Neural cell (in vitro differentiated cells): ENCODE measurements at regions not wholly inside any gene's neighbourhood (a gene's known extent, or its start where the extent isn't known, plus 50 kb on each side); places are given as distances from the start of the nearest gene placed in this dataset.

Experiments used
- H2AFZ ChIP-seq: fragments of 200-600, 300-800 bp; sonication (generic), shearing (Covaris generic); 2 replicates; pipeline ENCODE4 v1.6.0; 2014; ENCODE audit warnings: low read depth, mild to moderate bottlenecking, antibody characterized with exemption, low read length, moderate library complexity
- H3F3A ChIP-seq: fragments of 200-600 bp; shearing (Covaris generic); 2 replicates; pipeline ENCODE4 v1.6.1; 2016; ENCODE audit warnings: mild to moderate bottlenecking, moderate library complexity, mixed read lengths, antibody characterized with exemption, low read length; ENCODE audit not compliant: insufficient read depth, poor library complexity, severe bottlenecking
- H3K27ac ChIP-seq: fragments of 200-600, 300-800 bp; sonication (generic), shearing (Covaris generic); 2 replicates; pipeline ENCODE4 v1.5.1; 2014; ENCODE audit warnings: mild to moderate bottlenecking, low read length, moderate library complexity
- H3K27me3 ChIP-seq: fragments of 300-800, 200-600 bp; sonication (generic), shearing (Covaris generic); 2 replicates; pipeline ENCODE4 v1.6.0; 2014; ENCODE audit warnings: mild to moderate bottlenecking, low read depth, low read length, moderate library complexity; ENCODE audit not compliant: insufficient read depth
- H3K36me3 ChIP-seq: fragments of 300-800, 200-600 bp; sonication (generic), shearing (Covaris generic); 2 replicates; pipeline ENCODE4 v1.5.1; 2014; ENCODE audit warnings: mild to moderate bottlenecking, antibody characterized with exemption, low read length, moderate library complexity; ENCODE audit not compliant: insufficient read depth
- H3K4me2 ChIP-seq: fragments of 300-800, 200-600 bp; sonication (generic), shearing (Covaris generic); 2 replicates; pipeline ENCODE4 v1.6.0; 2014; ENCODE audit warnings: mild to moderate bottlenecking, low read length
- H3K4me3 ChIP-seq: fragments of 300-800, 200-600 bp; sonication (generic), shearing (Covaris generic); 2 replicates; pipeline ENCODE4 v1.5.1; 2014; ENCODE audit warnings: mild to moderate bottlenecking, low read length, moderate library complexity
- H3K79me2 ChIP-seq: fragments of 200-600 bp; shearing (Covaris generic); replicated peaks from 2 replicates; pipeline ENCODE4 v1.6.0; 2014; ENCODE audit warnings: mild to moderate bottlenecking, low read length, moderate library complexity; ENCODE audit not compliant: insufficient read depth
- H3K9ac ChIP-seq: fragments of 300-800, 200-600 bp; sonication (generic), shearing (Covaris generic); 2 replicates; pipeline ENCODE4 v1.6.1; 2016; ENCODE audit warnings: mild to moderate bottlenecking, low read length, mixed read lengths
- H3K9me2 ChIP-seq: fragments of 200-600 bp; shearing (Covaris generic); 2 replicates; pipeline ENCODE4 v1.6.1; 2016; ENCODE audit warnings: mild to moderate bottlenecking, low read length, mixed read lengths; ENCODE audit not compliant: insufficient read depth
- H3K9me3 ChIP-seq: fragments of 200-600, 300-800 bp; sonication (generic), shearing (Covaris generic); 2 replicates; pipeline ENCODE4 v1.6.1; 2016; ENCODE audit warnings: mild to moderate bottlenecking, mixed run types, low read length, moderate library complexity, mixed read lengths
- H4K20me1 ChIP-seq: fragments of 200-600 bp; shearing (Covaris generic); 2 replicates; pipeline ENCODE4 v1.6.1; 2016; ENCODE audit warnings: mild to moderate bottlenecking, mixed run types; ENCODE audit not compliant: insufficient read depth
- CTCF ChIP-seq: fragments of 450-650 bp; IDR thresholded peaks from 2 replicates; pipeline ENCODE4 v1.5.1; 2014; ENCODE audit warnings: antibody characterized with exemption, mild to moderate bottlenecking, moderate library complexity; ENCODE audit not compliant: poor library complexity, severe bottlenecking
- EP300 ChIP-seq: fragments of 450-650 bp; conservative IDR thresholded peaks from 2 replicates; pipeline ENCODE4 v1.6.1; 2014; ENCODE audit warnings: antibody characterized with exemption, mild to moderate bottlenecking, moderate library complexity; ENCODE audit not compliant: poor library complexity, severe bottlenecking
- EZH2 ChIP-seq: fragments of 200-600, 300-800 bp; shearing (Covaris generic), sonication (generic); IDR thresholded peaks from 2 replicates; pipeline ENCODE4 v1.6.1; 2014; ENCODE audit warnings: antibody characterized with exemption, low read length, borderline replicate concordance, mild to moderate bottlenecking; ENCODE audit not compliant: insufficient read depth, poor library complexity, severe bottlenecking
- MXI1 ChIP-seq: fragments of 450-650 bp; conservative IDR thresholded peaks from 2 replicates; pipeline ENCODE4 v1.6.1; 2014; ENCODE audit warnings: antibody characterized with exemption, mild to moderate bottlenecking; ENCODE audit not compliant: poor library complexity, severe bottlenecking
- POLR2AphosphoS5 ChIP-seq: IDR thresholded peaks from 2 replicates; pipeline ENCODE4 v1.6.1; 2012
- RAD21 ChIP-seq: fragments of 450-650 bp; conservative IDR thresholded peaks from 2 replicates; pipeline ENCODE4 v1.6.1; 2014; ENCODE audit warnings: antibody characterized with exemption, mild to moderate bottlenecking, moderate library complexity
- REST ChIP-seq: IDR thresholded peaks from 2 replicates; pipeline ENCODE4 v1.6.1; 2012; ENCODE audit warnings: borderline replicate concordance
- SMC3 ChIP-seq: fragments of 450-650 bp; conservative IDR thresholded peaks from 2 replicates; pipeline ENCODE4 v1.6.1; 2014; ENCODE audit warnings: antibody characterized with exemption, mild to moderate bottlenecking, moderate library complexity; ENCODE audit not compliant: poor library complexity
- TAF1 ChIP-seq: IDR thresholded peaks from 2 replicates; pipeline ENCODE4 v1.6.1; 2012; ENCODE audit warnings: low read depth

- Histone ChIP-seq H3K27me3 (no peaks in the 10 kb centered on the region), H3K36me3 (no peaks in the 10 kb centered on the region), H4K20me1 (no peaks in the 10 kb centered on the region), H3F3A (no peaks in the 10 kb centered on the region), H3K27ac (no peak overlapping the region), H3K4me3 (no peak overlapping the region), H3K9me2 (no peaks in the 10 kb centered on the region), H3K9ac (no peak overlapping the region), H2AFZ (no peak overlapping the region), H3K9me3 (no peaks in the 10 kb centered on the region), H3K4me2 (no peak overlapping the region), H3K79me2 (no peaks in the 10 kb centered on the region)
- TF ChIP-seq TAF1 (no peak), EP300 (no peak), REST (no peak), RAD21 (no peak), CTCF (no peak), POLR2AphosphoS5 (no peak)
These were observed 318.9 kb upstream of the GATB start for GRCh38 chr4:152079543-152080293.

- H3K36me3 ChIP-seq: no peaks in the 10 kb centered on the region
- TF ChIP-seq RAD21: no peak
- H3K9ac ChIP-seq: no peak overlapping the region
- H2AFZ ChIP-seq: no peak overlapping the region
- no peaks in the 10 kb centered on the region for H3K27me3 ChIP-seq
- H3K27ac ChIP-seq: no peak overlapping the region
- no peaks in the 10 kb centered on the region for H3K79me2 ChIP-seq
- H3K4me2 ChIP-seq: no peak overlapping the region
- no peaks in the 10 kb centered on the region for H3F3A ChIP-seq
- no peaks in the 10 kb centered on the region for H3K9me2 ChIP-seq
- no peaks in the 10 kb centered on the region for H3K9me3 ChIP-seq
- no peaks in the 10 kb centered on the region for H4K20me1 ChIP-seq
- H3K4me3 ChIP-seq: no peak overlapping the region
These were observed 318.3 kb upstream of the GATB start for GRCh38 chr4:152079079-152079478.

GRCh38 chr4:152077582-152077981 is 316.8 kb upstream of the GATB start:
- H3F3A ChIP-seq: no peaks in the 10 kb centered on the region
- H3K9ac ChIP-seq: no peak overlapping the region
- H3K4me2 ChIP-seq: no peak overlapping the region
- no peak overlapping the region for H3K4me3 ChIP-seq
- H4K20me1 ChIP-seq: no peaks in the 10 kb centered on the region
- no peaks in the 10 kb centered on the region for H3K9me2 ChIP-seq
- no peak overlapping the region for H3K27ac ChIP-seq
- H3K9me3 ChIP-seq: no peaks in the 10 kb centered on the region
- TF ChIP-seq TAF1 (no peak), SMC3 (no peak), POLR2AphosphoS5 (no peak), RAD21 (no peak), REST (no peak), CTCF (no peak), EZH2 (no peak), MXI1 (no peak), EP300 (no peak)
- no peaks in the 10 kb centered on the region for H3K79me2 ChIP-seq
- no peaks in the 10 kb centered on the region for H3K27me3 ChIP-seq
- H2AFZ ChIP-seq: no peak overlapping the region
- H3K36me3 ChIP-seq: no peaks in the 10 kb centered on the region
